Right atrium auricular region (tissue), 2 donors: ENCODE measurements at regions not wholly inside any gene's neighbourhood (a gene's known extent, or its start where the extent isn't known, plus 50 kb on each side); places are given as distances from the start of the nearest gene placed in this dataset.

Source experiments
- DNase-seq: peaks from one replicate; pipeline ENCODE4 v3.0.0-alpha.2; 2019; ENCODE audit warnings: low spot score
- H3K27ac ChIP-seq, 2 donors: fragments of 200-600 bp; sonication (generic); 1 replicate in 1 of 2; 2 replicates in 1 of 2; pipeline ENCODE4 v1.5.1; 2016 to 2019
- H3K27me3 ChIP-seq, 2 donors: fragments of 200-600 bp; sonication (generic); one replicate each; pipeline versions ENCODE4 v1.5.1 to v1.6.0; 2017 to 2019
- H3K36me3 ChIP-seq: fragments of 200-600 bp; sonication (generic); one replicate; pipeline ENCODE4 v1.5.1; 2016
- H3K4me1 ChIP-seq, 2 donors: fragments of 200-600 bp; sonication (generic); one replicate each; pipeline versions ENCODE4 v1.5.1 to v1.6.0; 2017 to 2019
- H3K4me3 ChIP-seq, 2 donors: fragments of 200-600 bp; sonication (generic); 1 replicate in 1 of 2; 2 replicates in 1 of 2; pipeline ENCODE4 v1.5.1; 2017 to 2019; ENCODE audit warnings: mild to moderate bottlenecking in 1 of 2, moderate library complexity in 1 of 2
- H3K9me3 ChIP-seq, 2 donors: fragments of 200-600 bp; sonication (generic); one replicate each; pipeline ENCODE4 v1.5.1; 2019
- CTCF ChIP-seq, 2 donors: fragments of 200-600 bp; sonication (generic); IDR thresholded peaks; one replicate each; pipeline ENCODE4 v1.5.1; 2019; ENCODE audit warnings: antibody characterized with exemption in 2 of 2

GRCh38 chr6:15773806-15774410, 111.1 kb upstream of the DTNBP1 start:
- Histone ChIP-seq H3K27ac (no peak overlapping the region), H3K9me3 (no peaks in the 10 kb centered on the region), H3K4me1 (no peaks in the 10 kb centered on the region), H3K36me3 (no peaks in the 10 kb centered on the region), H3K4me3 (no peak overlapping the region), H3K27me3 (no peaks in the 10 kb centered on the region)
- no peak for TF ChIP-seq CTCF (IDR thresholded peaks at IDR 0.05)
- DNase-seq = no peak

- DNase-seq = no peak
- H3K4me3 ChIP-seq = no peak overlapping the region
- H3K4me1 ChIP-seq = no peaks in the 10 kb centered on the region
- H3K27ac ChIP-seq = no peak overlapping the region
- TF ChIP-seq CTCF (IDR thresholded peaks at IDR 0.05) = peak in 1 of 2 donors; percentile 20
- H3K9me3 ChIP-seq = no peaks in the 10 kb centered on the region
- no peaks in the 10 kb centered on the region for H3K36me3 ChIP-seq
- H3K27me3 ChIP-seq = no peaks in the 10 kb centered on the region
Measured at GRCh38 chr6:15770347-15771143, 107.7 kb upstream of the DTNBP1 start.

- Histone ChIP-seq H3K9me3 (no peaks in the 10 kb centered on the region), H3K4me1 (no peaks in the 10 kb centered on the region), H3K36me3 (no peaks in the 10 kb centered on the region), H3K4me3 (no peak overlapping the region), H3K27ac (no peak overlapping the region), H3K27me3 (no peaks in the 10 kb centered on the region)
- no peak for TF ChIP-seq CTCF (IDR thresholded peaks at IDR 0.05)
- DNase-seq = no peak
Measured at GRCh38 chr6:15769511-15770018, 106.7 kb upstream of the DTNBP1 start.

- TF ChIP-seq CTCF (IDR thresholded peaks at IDR 0.05) = no peak
Measured at GRCh38 chr6:15768999-15769398, 106.2 kb upstream of the DTNBP1 start.

GRCh38 chr6:15763837-15764236, 101.0 kb upstream of the DTNBP1 start:
- Histone ChIP-seq H3K4me1 (no peaks in the 10 kb centered on the region), H3K27ac (no peak overlapping the region), H3K9me3 (no peaks in the 10 kb centered on the region), H3K36me3 (no peaks in the 10 kb centered on the region), H3K27me3 (no peaks in the 10 kb centered on the region), H3K4me3 (no peak overlapping the region)
- DNase-seq = no peak
- no peak for TF ChIP-seq CTCF (IDR thresholded peaks at IDR 0.05)

More at GRCh38 chr6:15768999-15769398, 106.2 kb upstream of the DTNBP1 start:
- no peaks in the 10 kb centered on the region for H3K36me3 ChIP-seq
- no peak overlapping the region for H3K27ac ChIP-seq
- no peaks in the 10 kb centered on the region for H3K9me3 ChIP-seq
- H3K4me3 ChIP-seq = no peak overlapping the region
- DNase-seq = no peak
- no peaks in the 10 kb centered on the region for H3K27me3 ChIP-seq
- no peaks in the 10 kb centered on the region for H3K4me1 ChIP-seq
